ENCODE measurements at regions not wholly inside any gene's neighbourhood (a gene's known extent, or its start where the extent isn't known, plus 50 kb on each side); places are given as distances from the start of the nearest gene placed in this dataset.

- TF ChIP-seq, protein P1, sequence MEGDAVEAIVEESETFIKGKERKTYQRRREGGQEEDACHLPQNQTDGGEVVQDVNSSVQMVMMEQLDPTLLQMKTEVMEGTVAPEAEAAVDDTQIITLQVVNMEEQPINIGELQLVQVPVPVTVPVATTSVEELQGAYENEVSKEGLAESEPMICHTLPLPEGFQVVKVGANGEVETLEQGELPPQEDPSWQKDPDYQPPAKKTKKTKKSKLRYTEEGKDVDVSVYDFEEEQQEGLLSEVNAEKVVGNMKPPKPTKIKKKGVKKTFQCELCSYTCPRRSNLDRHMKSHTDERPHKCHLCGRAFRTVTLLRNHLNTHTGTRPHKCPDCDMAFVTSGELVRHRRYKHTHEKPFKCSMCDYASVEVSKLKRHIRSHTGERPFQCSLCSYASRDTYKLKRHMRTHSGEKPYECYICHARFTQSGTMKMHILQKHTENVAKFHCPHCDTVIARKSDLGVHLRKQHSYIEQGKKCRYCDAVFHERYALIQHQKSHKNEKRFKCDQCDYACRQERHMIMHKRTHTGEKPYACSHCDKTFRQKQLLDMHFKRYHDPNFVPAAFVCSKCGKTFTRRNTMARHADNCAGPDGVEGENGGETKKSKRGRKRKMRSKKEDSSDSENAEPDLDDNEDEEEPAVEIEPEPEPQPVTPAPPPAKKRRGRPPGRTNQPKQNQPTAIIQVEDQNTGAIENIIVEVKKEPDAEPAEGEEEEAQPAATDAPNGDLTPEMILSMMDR (IDR thresholded peaks at IDR 0.05; ENCODE audit: low read length): no peak
- TF ChIP-seq EZH2 (optimal IDR thresholded peaks at IDR 0.05; ENCODE audit: low read depth, low read length) (no peak), EZH2phosphoT487 (IDR thresholded peaks at IDR 0.05; ENCODE audit: low read length) (no peak)
Measured at GRCh38 chr9:129524582-129525270, 96.2 kb downstream of the C9orf50 start.

Measured in MM.1S (cell line).